ENCODE measurements at regions not wholly inside any gene's neighbourhood (a gene's known extent, or its start where the extent isn't known, plus 50 kb on each side); places are given as distances from the start of the nearest gene placed in this dataset.

GRCh38 chr3:76400141-76400540, 614.8 kb upstream of the ZNF717 start:
- TF ChIP-seq CTCF (conservative IDR thresholded peaks at IDR 0.05; ENCODE audit: low read depth, low read length) (no peak), EZH2phosphoT487 (IDR thresholded peaks at IDR 0.05; ENCODE audit: borderline replicate concordance, low read length) (no peak), EZH2 (IDR thresholded peaks at IDR 0.05; ENCODE audit: low read length, unreplicated experiment) (no peak)
